Epithelial cell of proximal tubule (primary cell): ENCODE measurements at regions not wholly inside any gene's neighbourhood (a gene's known extent, or its start where the extent isn't known, plus 50 kb on each side); places are given as distances from the start of the nearest gene placed in this dataset.

Source experiments
- DNase-seq: peaks from one replicate; pipeline ENCODE4 v3.0.0-alpha.2; 2011; ENCODE audit warnings: low read depth
- H3K4me3 ChIP-seq: 2 replicates; pipeline ENCODE4 v1.5.1; 2011; ENCODE audit warnings: low read depth, mild to moderate bottlenecking, low read length
- CTCF ChIP-seq: conservative IDR thresholded peaks from 2 replicates; pipeline ENCODE4 v1.5.1; 2012; ENCODE audit warnings: low read depth, mild to moderate bottlenecking, low read length

- H3K4me3 ChIP-seq, result no peak overlapping the region
- TF ChIP-seq CTCF, result no peak
- DNase-seq, result no peak
These were observed 522.5 kb downstream of the ETV1 start for GRCh38 chr7:13466874-13467547.

DNA sequence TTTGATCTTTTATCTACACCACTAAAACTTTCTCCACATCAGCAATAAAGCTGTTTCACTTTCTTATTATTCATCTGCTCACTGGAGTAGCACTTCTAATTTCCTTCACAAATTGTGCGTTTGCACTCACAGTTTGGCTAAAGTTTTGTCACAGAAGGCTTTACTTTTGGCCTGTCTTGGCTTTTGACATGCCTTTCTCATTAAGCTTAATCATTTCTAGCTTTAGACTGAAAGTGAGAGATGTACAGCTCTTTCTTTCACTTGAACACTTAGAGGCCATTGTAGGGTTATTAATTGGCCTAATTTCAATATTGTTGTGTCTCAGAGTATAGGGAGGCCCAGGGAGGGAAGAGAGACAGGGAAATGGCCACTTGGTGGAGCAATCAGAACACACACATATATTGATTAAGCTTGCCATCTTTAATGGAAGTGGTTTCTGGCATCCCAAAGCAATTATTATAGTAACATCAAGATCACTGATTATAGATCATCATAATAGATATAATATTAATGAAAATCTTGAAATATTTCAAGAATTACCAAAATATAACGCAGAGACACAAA lies 512.5 kb downstream of the ETV1 start:
- DNase-seq, result no peak
- no peak overlapping the region for H3K4me3 ChIP-seq
- TF ChIP-seq CTCF, result peak; percentile 46

GRCh38 chr7:13489386-13489785 lies 500.1 kb downstream of the ETV1 start:
- TF ChIP-seq CTCF, result no peak
- no peak for DNase-seq

GRCh38 chr7:13496976-13497375 lies 492.5 kb downstream of the ETV1 start:
- no peak for TF ChIP-seq CTCF
- no peak for DNase-seq
- H3K4me3 ChIP-seq, result no peak overlapping the region

More at GRCh38 chr7:13489386-13489785, 500.1 kb downstream of the ETV1 start:
- H3K4me3 ChIP-seq, result no peak overlapping the region

DNA sequence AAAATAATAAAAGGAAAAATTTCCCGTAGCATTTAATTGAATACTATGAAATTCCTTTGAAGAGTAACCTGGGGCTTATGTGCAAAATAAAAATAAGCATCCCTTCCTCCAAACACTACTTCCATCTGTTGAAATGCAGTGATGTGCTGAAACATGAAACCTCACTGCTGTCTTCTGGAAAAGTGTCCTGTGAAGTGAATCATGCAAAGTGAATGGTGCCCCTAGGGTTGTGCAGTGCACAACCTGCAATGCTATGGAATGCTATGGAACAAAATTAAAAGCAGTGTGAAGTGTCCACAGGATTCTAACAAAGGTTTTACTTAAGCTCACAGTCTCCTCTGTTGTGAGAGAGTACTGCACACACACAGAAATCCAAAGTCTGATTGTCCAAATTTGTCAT lies 480.9 kb downstream of the ETV1 start:
- H3K4me3 ChIP-seq, result no peak overlapping the region
- DNase-seq, result no peak
- TF ChIP-seq CTCF, result no peak

DNA sequence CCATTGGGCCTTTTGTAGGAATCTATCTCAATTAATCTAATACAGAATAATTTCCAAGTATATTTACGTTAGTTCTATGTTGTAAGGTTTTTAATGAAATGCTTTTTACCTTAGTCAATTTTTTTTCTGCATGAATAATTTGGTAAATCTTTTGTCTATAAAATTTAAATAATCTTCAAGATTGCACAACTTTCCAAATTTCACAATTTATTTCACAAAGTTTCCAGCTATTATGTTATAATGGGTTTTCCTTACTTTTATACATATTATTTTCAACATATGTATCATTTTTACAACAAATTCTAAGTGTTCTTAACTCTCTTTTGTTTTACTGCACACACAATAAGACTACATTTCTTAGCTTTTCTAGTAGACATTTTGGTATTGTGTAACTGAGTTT lies 470.7 kb downstream of the ETV1 start:
- no peak overlapping the region for H3K4me3 ChIP-seq
- TF ChIP-seq CTCF, result no peak
- no peak for DNase-seq

GRCh38 chr7:13524076-13524475 lies 465.4 kb downstream of the ETV1 start:
- TF ChIP-seq CTCF, result no peak
- no peak overlapping the region for H3K4me3 ChIP-seq
- no peak for DNase-seq
